H1 (cell line): ENCODE measurements at regions not wholly inside any gene's neighbourhood (a gene's known extent, or its start where the extent isn't known, plus 50 kb on each side); places are given as distances from the start of the nearest gene placed in this dataset.

Source experiments
- CTCF ChIA-PET: fragments of 300-600 bp; sonication (Branson Sonifier 250); formaldehyde crosslinking; loops from one replicate; lab custom pipeline; 2021; ENCODE audit not compliant: partially characterized antibody; lab: Charles Lee
- POLR2A ChIA-PET: fragments of 300-600 bp; sonication (Branson Sonifier 250); formaldehyde crosslinking; loops from one replicate; lab custom pipeline; 2021; ENCODE audit warnings: inconsistent platforms; ENCODE audit not compliant: partially characterized antibody; lab: Charles Lee
- DNase-seq, 2 experiments: peaks; one replicate each; pipeline versions ENCODE4 v3.0.0 to v3.0.0-alpha.2; 2010 to 2022; ENCODE audit warnings: low spot score in 2 of 2, low read depth in 1 of 2, mixed read lengths in 1 of 2
- FAIRE-seq: peaks from 2 replicates; lab custom pipeline; 2011; peaks lifted over from hg19 to GRCh38; lab: Jason Lieb, UNC
- H2AFZ ChIP-seq: 2 replicates; pipeline ENCODE4 v1.8.1; 2012; ENCODE audit warnings: low read length, inconsistent platforms
- H2AK5ac ChIP-seq: 2 replicates; pipeline ENCODE4 v1.6.1; 2013; ENCODE audit warnings: low read depth, low read length
- H2BK120ac ChIP-seq: replicated peaks from 2 replicates; pipeline ENCODE3; 2013; ENCODE audit warnings: low read depth, low read length, inconsistent platforms
- H2BK12ac ChIP-seq: 2 replicates; pipeline ENCODE4 v1.6.1; 2013; ENCODE audit warnings: low read depth, low read length
- H2BK15ac ChIP-seq: 2 replicates; pipeline ENCODE4 v1.6.1; 2013; ENCODE audit warnings: low read length
- H2BK20ac ChIP-seq: 2 replicates; pipeline ENCODE4 v1.6.1; 2013; ENCODE audit warnings: low read length
- H2BK5ac ChIP-seq: 2 replicates; pipeline ENCODE4 v1.6.1; 2013; ENCODE audit warnings: low read depth, low read length
- H3K14ac ChIP-seq: 2 replicates; pipeline ENCODE4 v1.6.1; 2013; ENCODE audit warnings: inconsistent platforms; ENCODE audit not compliant: insufficient read length
- H3K18ac ChIP-seq: 2 replicates; pipeline ENCODE4 v1.6.1; 2013; ENCODE audit warnings: low read length; ENCODE audit errors: extremely low read depth
- H3K23ac ChIP-seq: 2 replicates; pipeline ENCODE4 v1.6.1; 2013; ENCODE audit warnings: inconsistent platforms; ENCODE audit not compliant: insufficient read length
- H3K23me2 ChIP-seq: 2 replicates; pipeline ENCODE4 v1.6.1; 2013; ENCODE audit warnings: low read depth, low read length
- H3K27ac ChIP-seq: 2 replicates; pipeline ENCODE4 v1.6.1; 2011; ENCODE audit warnings: low read depth, low read length, inconsistent platforms
- H3K27me3 ChIP-seq, 4 experiments: replicated peaks in 1 of 4; 1 replicate in 1 of 4; 2 replicates in 3 of 4; pipeline versions ENCODE4 v1.6.1 to v1.8.1; 2011 to 2013; ENCODE audit warnings: low read length in 3 of 4, mild to moderate bottlenecking in 3 of 4, inconsistent platforms in 2 of 4, mixed read lengths in 2 of 4, moderate library complexity in 1 of 4; ENCODE audit not compliant: control insufficient read depth in 3 of 4, insufficient read depth in 3 of 4; ENCODE audit errors: extremely low read depth in 1 of 4
- H3K36me3 ChIP-seq, 4 experiments: 2 replicates each; pipeline versions ENCODE4 v1.6.1 to v1.8.1; 2011 to 2013; ENCODE audit warnings: mild to moderate bottlenecking in 4 of 4, low read length in 3 of 4, moderate library complexity in 2 of 4, control low read depth in 1 of 4, inconsistent platforms in 1 of 4; ENCODE audit not compliant: insufficient read depth in 4 of 4, control insufficient read depth in 2 of 4
- H3K4ac ChIP-seq: replicated peaks from 2 replicates; pipeline ENCODE3; 2013; ENCODE audit warnings: low read length, low read depth, mixed read lengths, inconsistent platforms; ENCODE audit not compliant: insufficient read length
- H3K4me1 ChIP-seq, 4 experiments: replicated peaks in 1 of 4; 1 replicate in 1 of 4; 2 replicates in 3 of 4; pipeline versions ENCODE4 v1.6.1 to v1.8.1; 2011 to 2013; ENCODE audit warnings: low read length in 3 of 4, inconsistent platforms in 2 of 4, mixed read lengths in 1 of 4; ENCODE audit not compliant: insufficient read depth in 4 of 4, control insufficient read depth in 3 of 4
- H3K4me2 ChIP-seq, 2 experiments: 2 replicates each; pipeline versions ENCODE4 v1.6.1 to v1.8.1; 2011 to 2013; ENCODE audit warnings: low read depth in 2 of 2, low read length in 2 of 2, control low read depth in 1 of 2, inconsistent platforms in 1 of 2, mild to moderate bottlenecking in 1 of 2; ENCODE audit not compliant: insufficient read depth in 1 of 2
- H3K4me3 ChIP-seq, 4 experiments: fragments of 200-600, 300-600 bp in 1 of 4; sonication (generic), shearing (Covaris generic), sonication (Bioruptor Twin) in 1 of 4; 2 replicates each; pipeline versions ENCODE4 v1.5.1 to v1.8.1; 2011 to 2016; ENCODE audit warnings: low read length in 4 of 4, low read depth in 3 of 4, control low read depth in 2 of 4, inconsistent platforms in 2 of 4, mild to moderate bottlenecking in 2 of 4, mixed read lengths in 1 of 4, moderate library complexity in 1 of 4; ENCODE audit not compliant: insufficient read depth in 2 of 4; ENCODE audit errors: extremely low read depth in 1 of 4
- H3K56ac ChIP-seq: replicated peaks from 2 replicates; pipeline ENCODE3; 2013; ENCODE audit warnings: low read depth, mild to moderate bottlenecking, mixed read lengths, low read length, inconsistent platforms; ENCODE audit not compliant: insufficient read length
- H3K79me1 ChIP-seq: 2 replicates; pipeline ENCODE4 v1.6.1; 2013; ENCODE audit warnings: low read depth, low read length, control low read depth
- H3K79me2 ChIP-seq, 2 experiments: 2 replicates each; pipeline versions ENCODE4 v1.6.1 to v1.8.1; 2012 to 2013; ENCODE audit warnings: low read length in 2 of 2, mild to moderate bottlenecking in 2 of 2, inconsistent platforms in 1 of 2; ENCODE audit not compliant: insufficient read depth in 2 of 2, control insufficient read depth in 1 of 2
- H3K9ac ChIP-seq, 4 experiments: replicated peaks in 1 of 4; 1 replicate in 1 of 4; 2 replicates in 3 of 4; pipeline versions ENCODE4 v1.6.1 to v1.8.1; 2011 to 2013; ENCODE audit warnings: low read depth in 3 of 4, low read length in 3 of 4, control low read depth in 2 of 4, mild to moderate bottlenecking in 2 of 4, moderate library complexity in 2 of 4, inconsistent platforms in 1 of 4; ENCODE audit errors: extremely low read depth in 1 of 4
- H3K9me3 ChIP-seq, 2 experiments: 2 replicates each; pipeline versions ENCODE4 v1.6.1 to v1.8.1; 2012 to 2013; ENCODE audit warnings: mild to moderate bottlenecking in 2 of 2, moderate library complexity in 2 of 2, control low read depth in 1 of 2, inconsistent platforms in 1 of 2, low read depth in 1 of 2, low read length in 1 of 2, mixed read lengths in 1 of 2; ENCODE audit not compliant: insufficient read depth in 2 of 2
- H4K20me1 ChIP-seq, 2 experiments: replicated peaks in 1 of 2; 2 replicates each; pipeline versions ENCODE3 to v1.8.1; 2011 to 2013; ENCODE audit warnings: inconsistent platforms in 2 of 2, low read length in 2 of 2, mild to moderate bottlenecking in 1 of 2; ENCODE audit not compliant: insufficient read depth in 2 of 2, control insufficient read depth in 1 of 2
- H4K5ac ChIP-seq: 2 replicates; pipeline ENCODE4 v1.6.1; 2013; ENCODE audit warnings: low read length, low read depth, mixed read lengths, inconsistent platforms; ENCODE audit not compliant: insufficient read length
- H4K8ac ChIP-seq: 2 replicates; pipeline ENCODE4 v1.8.0; 2013; ENCODE audit warnings: mild to moderate bottlenecking, moderate library complexity, low read length, inconsistent platforms; ENCODE audit not compliant: insufficient read depth; ENCODE audit errors: extremely low read depth
- H4K91ac ChIP-seq: replicated peaks from 2 replicates; pipeline ENCODE3; 2013; ENCODE audit warnings: low read length, mixed read lengths, inconsistent platforms; ENCODE audit not compliant: insufficient read length
- CTBP2 ChIP-seq: IDR thresholded peaks from 2 replicates; pipeline ENCODE4 v1.7.0; 2011; ENCODE audit warnings: borderline replicate concordance, mild to moderate bottlenecking, moderate library complexity, mixed read lengths, low read length; ENCODE audit not compliant: insufficient read depth, insufficient read length
- GTF2F1 ChIP-seq: IDR thresholded peaks from 2 replicates; pipeline ENCODE4 v1.6.1; 2012; ENCODE audit warnings: low read depth, low read length, improper control_type of control experiment, borderline replicate concordance
- HDAC2 ChIP-seq, 2 experiments: fragments of 300-600 bp in 1 of 2; sonication (generic) in 1 of 2; IDR thresholded peaks; 2 replicates each; pipeline ENCODE4 v1.6.1; 2011 to 2012; ENCODE audit warnings: low read depth in 2 of 2, low read length in 2 of 2, mild to moderate bottlenecking in 2 of 2, moderate library complexity in 2 of 2, borderline replicate concordance in 1 of 2, inconsistent platforms in 1 of 2
- JUN ChIP-seq: IDR thresholded peaks from 2 replicates; pipeline ENCODE4 v1.6.1; 2011; ENCODE audit warnings: low read depth, mild to moderate bottlenecking, improper control_type of control experiment, low read length
- MAX ChIP-seq: IDR thresholded peaks from 2 replicates; pipeline ENCODE4 v1.6.1; 2012; ENCODE audit warnings: inconsistent platforms
- NANOG ChIP-seq: IDR thresholded peaks from 2 replicates; pipeline ENCODE4 v1.6.1; 2011; ENCODE audit warnings: low read length, low read depth, mild to moderate bottlenecking, inconsistent platforms; ENCODE audit not compliant: insufficient read depth, poor library complexity, severe bottlenecking
- NRF1 ChIP-seq: IDR thresholded peaks from 2 replicates; pipeline ENCODE4 v1.6.1; 2011; ENCODE audit warnings: mild to moderate bottlenecking, low read depth, low read length, improper control_type of control experiment
- POU5F1 ChIP-seq: IDR thresholded peaks from 2 replicates; pipeline ENCODE4 v1.6.1; 2011; ENCODE audit warnings: low read depth, mild to moderate bottlenecking, low read length, moderate library complexity
- RAD21 ChIP-seq, 2 experiments: IDR thresholded peaks in 1 of 2; conservative IDR thresholded peaks in 1 of 2; 2 replicates each; pipeline ENCODE4 v1.6.1; 2011; ENCODE audit warnings: low read depth in 2 of 2, low read length in 2 of 2, improper control_type of control experiment in 1 of 2, inconsistent platforms in 1 of 2, mild to moderate bottlenecking in 1 of 2, moderate library complexity in 1 of 2
- SAP30 ChIP-seq: fragments of 300-600 bp; sonication (generic); IDR thresholded peaks from 2 replicates; pipeline ENCODE4 v1.7.1; 2012; ENCODE audit warnings: low read length, moderate library complexity, mild to moderate bottlenecking, inconsistent platforms; ENCODE audit not compliant: insufficient read depth, insufficient replicate concordance
- SIX5 ChIP-seq: IDR thresholded peaks from 2 replicates; pipeline ENCODE4 v1.6.1; 2011; ENCODE audit warnings: mild to moderate bottlenecking, low read depth, low read length
- SP1 ChIP-seq: IDR thresholded peaks from 2 replicates; pipeline ENCODE4 v1.6.1; 2011; ENCODE audit warnings: low read depth, low read length
- SP2 ChIP-seq: IDR thresholded peaks from 2 replicates; pipeline ENCODE4 v1.6.1; 2012; ENCODE audit warnings: mild to moderate bottlenecking, low read length, inconsistent platforms
- WGBS, 2 experiments: shearing (Covaris generic) in 1 of 2; methylation state at CpG; one replicate each; pipeline versions ENCODE4 v1.1.6 to v1.1.7; 2013 to 2015; ENCODE audit warnings: low lambda C conversion rate in 2 of 2, mixed read lengths in 2 of 2, inconsistent platforms in 1 of 2, low coverage in 1 of 2, missing lambda C conversion rate in 1 of 2; ENCODE audit not compliant: insufficient replicate concordance in 2 of 2, insufficient coverage in 1 of 2, insufficient read length in 1 of 2; ENCODE audit errors: extremely low coverage in 1 of 2, missing lambda C conversion rate in 1 of 2; 5-methylcytosine and 5-hydroxymethylcytosine counted together

DNA sequence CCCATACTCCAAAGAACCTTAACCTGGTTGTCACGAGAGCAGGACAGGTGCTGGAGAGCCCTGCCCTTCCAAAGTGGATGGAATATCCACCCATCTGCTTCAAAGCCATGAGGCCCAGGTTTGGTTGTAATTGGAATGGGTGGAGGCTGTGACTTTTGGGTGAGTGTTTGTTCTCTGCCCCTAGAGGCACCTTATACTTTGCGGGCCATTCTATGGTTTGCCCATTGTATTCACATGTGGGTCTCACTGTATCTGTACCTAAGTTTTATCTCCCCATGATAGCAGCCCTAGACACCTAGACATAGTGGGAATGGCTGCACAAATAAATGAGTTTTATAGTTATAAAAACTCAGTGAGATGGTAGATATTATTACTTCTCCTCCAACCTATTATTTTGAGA, 67.1 kb upstream of the NAA20 start:
- no peak overlapping the region for H3K4me3 ChIP-seq
- FAIRE-seq (no peak), DNase-seq (no peak)
- no peak overlapping the region for H2AK5ac ChIP-seq
- no peak overlapping the region for H2BK20ac ChIP-seq
- no peak overlapping the region for H4K91ac ChIP-seq
- ChIA-PET POLR2A (no interaction called here), CTCF (interaction anchor here (0.6 kb wide), 1 partner anchor 179 kb away, joined by 3 read pairs; no protein-coding TSS in a partner anchor)
- no peaks in the 10 kb centered on the region for H3K4me1 ChIP-seq
- H3K56ac ChIP-seq: no peak overlapping the region
- no peak overlapping the region for H3K4me2 ChIP-seq
- no peak overlapping the region for H4K8ac ChIP-seq
- no peak overlapping the region for H3K27ac ChIP-seq
- H3K18ac ChIP-seq: no peak overlapping the region
- H3K36me3 ChIP-seq: no peaks in the 10 kb centered on the region
- H2AFZ ChIP-seq: no peak overlapping the region
- no peak overlapping the region for H2BK15ac ChIP-seq
- no peak overlapping the region for H4K5ac ChIP-seq
- H3K14ac ChIP-seq: no peak overlapping the region
- no peak overlapping the region for H3K9ac ChIP-seq
- TF ChIP-seq SAP30: no peak
- TF ChIP-seq JUN: no peak
- no peak for TF ChIP-seq GTF2F1
- TF ChIP-seq HDAC2 (IDR thresholded peaks at IDR 0.05; ENCODE audit: borderline replicate concordance in 1 of 2, low read depth in 2 of 2, low read length in 2 of 2): no peak
- TF ChIP-seq SP2: no peak
- no peak for TF ChIP-seq SIX5
- no peak for TF ChIP-seq CTBP2
- no peak for TF ChIP-seq SP1
- no peak for TF ChIP-seq RAD21 (IDR thresholded peaks at IDR 0.05 in 1 of 2, conservative IDR thresholded peaks at IDR 0.05 in 1 of 2; ENCODE audit: low read depth in 2 of 2, low read length in 2 of 2)
- TF ChIP-seq POU5F1: no peak
- no peak for TF ChIP-seq MAX
- TF ChIP-seq NANOG: no peak
- no peak for TF ChIP-seq NRF1
- no peak overlapping the region for H3K23ac ChIP-seq
- WGBS, 2 experiments: 88% methylated on average over 2 of the region's 2 CpGs; no CpG with 5 or more reads in 1 of the 2 experiments
- no peaks in the 10 kb centered on the region for H3K23me2 ChIP-seq
- H3K79me1 ChIP-seq: no peaks in the 10 kb centered on the region
- no peak overlapping the region for H2BK12ac ChIP-seq
- no peaks in the 10 kb centered on the region for H3K9me3 ChIP-seq
- H3K79me2 ChIP-seq: no peaks in the 10 kb centered on the region
- no peak overlapping the region for H3K4ac ChIP-seq
- H2BK120ac ChIP-seq: no peak overlapping the region
- no peaks in the 10 kb centered on the region for H4K20me1 ChIP-seq
- H2BK5ac ChIP-seq: no peak overlapping the region
- no peaks in the 10 kb centered on the region for H3K27me3 ChIP-seq
